ENCODE measurements at regions not wholly inside any gene's neighbourhood (a gene's known extent, or its start where the extent isn't known, plus 50 kb on each side); places are given as distances from the start of the nearest gene placed in this dataset.

DNA sequence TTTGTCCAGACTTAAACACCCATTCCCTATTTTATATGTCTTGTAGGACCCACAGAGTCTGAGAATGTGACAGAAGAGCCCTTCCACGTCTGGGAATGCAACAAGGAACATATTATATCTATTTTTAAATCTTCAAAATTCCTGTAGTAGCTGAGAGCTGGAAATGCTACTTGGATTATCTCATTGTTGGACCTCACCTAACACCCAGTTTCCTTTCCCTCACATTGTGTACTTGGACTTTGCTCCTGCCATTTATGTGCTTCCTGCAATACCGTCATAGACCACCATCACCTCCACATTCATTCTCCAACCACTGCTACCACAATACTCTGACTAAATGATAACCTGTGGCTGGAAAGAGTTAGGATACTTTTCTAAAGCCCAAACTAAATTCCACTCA, 335.4 kb downstream of the COL12A1 start:
- no peak for DNase-seq
- Histone ChIP-seq H3K36me3 (no peaks in the 10 kb centered on the region), H3K9me3 (no peaks in the 10 kb centered on the region), H3K27ac (no peak overlapping the region), H3K4me3 (no peak overlapping the region), H3K4me1 (peaks cover 0 to 24% (median 4%) of the 10 kb centered on the region in 4 donors), H3K27me3 (no peaks in the 10 kb centered on the region)
- intact Hi-C loops (cut with DNase I; ENCODE audit: low total_unique reads): no loop called here
- TF ChIP-seq CTCF (IDR thresholded peaks at IDR 0.05): peak in 1 of 2 experiments; percentile 10

DNA sequence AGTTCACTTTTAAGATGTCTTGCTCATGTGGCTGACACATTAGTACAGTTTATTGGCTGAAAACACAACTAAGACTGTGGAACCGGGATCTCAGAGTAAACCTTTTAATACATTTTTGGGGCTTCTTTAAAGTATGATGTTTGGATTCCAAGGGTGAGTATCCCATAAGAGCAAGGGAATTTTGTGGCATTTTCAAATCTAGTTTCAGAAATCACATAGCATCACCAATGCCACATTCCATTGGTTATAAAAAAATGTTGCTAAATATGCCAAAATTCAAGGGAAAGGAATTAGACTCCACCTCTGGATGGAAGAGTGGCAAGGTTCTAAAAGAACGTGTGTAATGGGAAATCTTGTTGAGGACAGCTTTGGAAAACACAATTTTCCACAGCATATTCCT, 338.6 kb downstream of the COL12A1 start:
- H3K4me3 ChIP-seq: no peak overlapping the region
- intact Hi-C loops (cut with DNase I; ENCODE audit: low total_unique reads): no loop called here
- H3K4me1 ChIP-seq: peaks cover 0 to 6% (median 0%) of the 10 kb centered on the region in 4 donors
- DNase-seq: no peak
- no peaks in the 10 kb centered on the region for H3K27me3 ChIP-seq
- no peak overlapping the region for H3K27ac ChIP-seq
- no peaks in the 10 kb centered on the region for H3K36me3 ChIP-seq
- TF ChIP-seq CTCF (IDR thresholded peaks at IDR 0.05): no peak
- no peaks in the 10 kb centered on the region for H3K9me3 ChIP-seq

- Histone ChIP-seq H3K4me1 (no peaks in the 10 kb centered on the region), H3K9me3 (no peaks in the 10 kb centered on the region), H3K27ac (no peak overlapping the region), H3K36me3 (no peaks in the 10 kb centered on the region), H3K4me3 (no peak overlapping the region), H3K27me3 (no peaks in the 10 kb centered on the region)
- no peak for DNase-seq
- TF ChIP-seq CTCF (IDR thresholded peaks at IDR 0.05): no peak
- intact Hi-C loops (cut with DNase I; ENCODE audit: low total_unique reads): no loop called here
These were observed 341.9 kb downstream of the COL12A1 start for GRCh38 chr6:74863968-74864367.

DNA sequence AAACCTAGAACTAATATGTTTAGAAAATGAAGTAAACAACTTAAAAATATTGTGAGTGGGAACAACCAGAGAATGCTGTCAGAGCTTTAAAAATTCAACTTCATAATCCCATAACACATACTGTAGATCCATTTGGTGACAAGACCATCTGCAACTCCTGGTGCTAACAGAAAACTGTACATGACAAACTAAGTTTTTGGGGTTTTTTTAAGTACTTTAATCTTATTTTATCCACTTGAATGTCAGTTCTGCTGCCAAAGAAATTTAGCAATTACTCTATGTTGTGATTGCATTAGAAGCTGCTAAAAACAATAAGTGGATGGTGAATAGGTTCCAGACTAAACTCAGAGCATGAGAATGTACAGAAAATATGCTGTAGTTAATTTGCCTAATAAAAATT, 345.4 kb downstream of the COL12A1 start:
- H3K36me3 ChIP-seq: no peaks in the 10 kb centered on the region
- H3K9me3 ChIP-seq: no peaks in the 10 kb centered on the region
- H3K4me3 ChIP-seq: no peak overlapping the region
- H3K27ac ChIP-seq: no peak overlapping the region
- H3K4me1 ChIP-seq: no peaks in the 10 kb centered on the region
- no peak for TF ChIP-seq CTCF (IDR thresholded peaks at IDR 0.05)
- intact Hi-C loops (cut with DNase I; ENCODE audit: low total_unique reads): no loop called here
- no peaks in the 10 kb centered on the region for H3K27me3 ChIP-seq
- no peak for DNase-seq

DNA sequence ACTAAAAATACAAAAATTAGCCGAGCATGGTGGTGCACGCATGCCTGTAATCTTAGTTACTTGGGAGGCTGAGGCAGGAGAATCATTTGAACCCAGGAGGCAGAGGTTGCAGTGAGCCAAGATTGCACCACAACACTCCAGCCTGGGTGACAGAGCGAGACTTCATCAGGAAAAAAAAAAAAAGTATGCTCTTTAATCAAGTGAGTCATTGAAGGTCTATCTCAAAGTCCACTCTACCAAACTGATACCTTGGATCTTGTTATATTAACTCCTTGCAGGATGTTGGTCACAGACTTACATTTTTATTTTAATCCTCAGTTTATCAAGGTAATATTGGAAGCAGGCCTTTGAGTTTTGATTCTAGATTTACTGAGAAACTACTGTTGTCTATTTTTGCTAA, 348.7 kb downstream of the COL12A1 start:
- H3K27ac ChIP-seq: no peak overlapping the region
- no peaks in the 10 kb centered on the region for H3K9me3 ChIP-seq
- intact Hi-C loops (cut with DNase I; ENCODE audit: low total_unique reads): no loop called here
- no peaks in the 10 kb centered on the region for H3K27me3 ChIP-seq
- TF ChIP-seq CTCF (IDR thresholded peaks at IDR 0.05): no peak
- no peaks in the 10 kb centered on the region for H3K36me3 ChIP-seq
- H3K4me3 ChIP-seq: no peak overlapping the region
- no peak for DNase-seq
- no peaks in the 10 kb centered on the region for H3K4me1 ChIP-seq

GRCh38 chr6:74853991-74854390, 351.9 kb downstream of the COL12A1 start:
- H3K4me1 ChIP-seq: no peaks in the 10 kb centered on the region
- no peak for TF ChIP-seq CTCF (IDR thresholded peaks at IDR 0.05)
- H3K4me3 ChIP-seq: no peak overlapping the region
- H3K36me3 ChIP-seq: no peaks in the 10 kb centered on the region
- no peak overlapping the region for H3K27ac ChIP-seq
- no peak for DNase-seq
- intact Hi-C loops (cut with DNase I; ENCODE audit: low total_unique reads): no loop called here
- no peaks in the 10 kb centered on the region for H3K9me3 ChIP-seq
- no peaks in the 10 kb centered on the region for H3K27me3 ChIP-seq
